GM10266 (cell line): ENCODE measurements at regions not wholly inside any gene's neighbourhood (a gene's known extent, or its start where the extent isn't known, plus 50 kb on each side); places are given as distances from the start of the nearest gene placed in this dataset.

Source experiments
- DNase-seq: peaks from one replicate; pipeline ENCODE4 v3.0.0; 2012; ENCODE audit errors: extremely low spot score
- CTCF ChIP-seq: IDR thresholded peaks from 2 replicates; pipeline ENCODE4 v1.5.1; 2012; ENCODE audit warnings: mild to moderate bottlenecking, low read depth; ENCODE audit not compliant: control insufficient read depth, insufficient read depth; ENCODE audit errors: missing control alignments

DNA sequence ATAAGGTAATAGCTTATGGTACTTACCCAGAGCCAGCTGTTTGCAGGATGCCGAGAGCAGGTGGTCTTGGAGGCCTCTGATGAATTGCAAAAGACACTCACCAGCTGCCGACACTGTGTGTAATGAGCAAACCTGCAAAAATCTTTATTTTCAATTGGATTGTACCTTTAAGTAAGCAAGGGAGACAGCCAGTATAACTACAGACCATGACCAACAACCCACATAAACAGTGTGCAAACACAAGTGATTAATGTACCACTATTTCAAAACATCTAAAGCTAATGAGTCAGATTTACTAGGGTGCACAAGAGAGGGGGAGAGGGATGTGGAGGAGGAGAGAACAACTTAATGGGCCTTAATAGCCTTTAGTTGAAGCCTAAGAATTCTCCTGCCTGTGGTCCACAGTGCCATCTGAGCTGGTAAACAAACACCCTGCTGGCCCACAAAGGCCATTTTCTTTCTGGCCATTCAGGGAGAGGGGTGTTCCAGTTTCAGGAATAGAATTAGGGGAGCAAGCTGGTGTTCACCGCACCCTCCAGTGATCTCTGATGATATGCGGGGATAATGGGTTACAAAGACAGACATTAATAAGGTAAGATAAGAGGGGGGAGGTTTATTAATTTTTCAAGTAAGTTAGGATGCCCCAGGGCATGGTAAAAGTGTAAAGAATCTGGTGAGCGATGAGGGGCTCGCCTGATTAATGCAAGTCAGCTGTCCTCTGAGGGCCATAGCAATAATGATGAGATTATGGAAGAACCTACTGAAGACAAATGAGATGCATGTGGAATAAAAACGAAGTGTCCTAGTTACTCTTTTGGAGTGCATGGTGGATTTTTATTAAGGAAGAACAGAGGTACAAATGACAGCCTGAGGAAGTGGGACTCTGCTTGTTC is 196.4 kb downstream of the HRH4 start:
- no peak for TF ChIP-seq CTCF
- no peak for DNase-seq

GRCh38 chr18:24657444-24657842 is 197.0 kb downstream of the HRH4 start:
- DNase-seq = no peak
- TF ChIP-seq CTCF = no peak

GRCh38 chr18:24658302-24658701 is 197.9 kb downstream of the HRH4 start:
- DNase-seq = no peak
- no peak for TF ChIP-seq CTCF

GRCh38 chr18:24659827-24660720 is 199.6 kb downstream of the HRH4 start:
- no peak for TF ChIP-seq CTCF

GRCh38 chr18:24660956-24661355 is 200.5 kb downstream of the HRH4 start:
- no peak for TF ChIP-seq CTCF
- DNase-seq = no peak

More at GRCh38 chr18:24659827-24660720, 199.6 kb downstream of the HRH4 start:
- no peak for DNase-seq

DNA sequence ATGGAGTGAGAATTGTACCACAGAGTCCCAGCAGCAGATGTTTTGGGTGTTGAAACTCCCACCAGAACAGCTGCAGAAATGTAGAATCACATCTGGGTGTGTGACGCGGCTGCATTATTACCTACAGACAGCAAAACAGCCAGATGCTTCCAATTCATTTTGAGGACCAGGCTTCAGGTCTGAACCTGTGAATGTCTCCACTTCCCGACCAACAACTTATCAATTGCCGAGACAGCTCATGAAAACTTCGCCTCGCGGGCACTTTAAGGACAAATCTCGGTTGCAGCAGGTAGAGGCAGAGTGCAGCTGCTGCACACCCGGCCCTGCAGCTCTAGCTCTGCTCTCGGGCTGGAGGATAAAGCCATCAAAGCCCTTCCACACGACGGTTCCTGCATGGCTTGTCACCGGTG is 202.0 kb downstream of the HRH4 start:
- TF ChIP-seq CTCF = no peak
- no peak for DNase-seq
